ENCODE measurements at regions not wholly inside any gene's neighbourhood (a gene's known extent, or its start where the extent isn't known, plus 50 kb on each side); places are given as distances from the start of the nearest gene placed in this dataset.

DNA sequence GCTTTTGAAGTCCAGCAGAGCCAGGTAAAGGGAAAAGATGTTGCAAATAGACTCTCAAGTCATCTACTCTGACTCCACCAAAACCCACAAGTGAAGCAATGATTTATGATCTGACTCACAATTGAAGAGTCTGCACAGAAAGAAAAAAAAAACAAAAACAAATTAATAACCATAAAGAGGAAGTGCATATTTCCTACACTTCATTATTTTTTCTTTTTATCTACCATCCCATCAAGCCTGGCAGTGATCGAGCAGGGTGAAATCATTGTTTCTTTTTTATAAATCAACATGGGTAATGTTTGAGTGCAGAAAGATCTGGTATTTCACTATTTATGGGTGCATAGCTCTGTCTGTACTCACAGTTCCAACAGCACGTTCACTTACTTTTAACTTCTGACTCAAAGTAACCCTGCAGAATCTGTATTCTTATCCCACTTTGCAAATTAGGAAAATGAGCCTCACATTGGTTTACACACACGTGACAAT, 829.0 kb downstream of the TNS3 start:
- TF ChIP-seq TCF7 (CRISPR knock-in tag; IDR thresholded peaks at IDR 0.05; ENCODE audit: low read depth): no peak
- TF ChIP-seq, protein P1, sequence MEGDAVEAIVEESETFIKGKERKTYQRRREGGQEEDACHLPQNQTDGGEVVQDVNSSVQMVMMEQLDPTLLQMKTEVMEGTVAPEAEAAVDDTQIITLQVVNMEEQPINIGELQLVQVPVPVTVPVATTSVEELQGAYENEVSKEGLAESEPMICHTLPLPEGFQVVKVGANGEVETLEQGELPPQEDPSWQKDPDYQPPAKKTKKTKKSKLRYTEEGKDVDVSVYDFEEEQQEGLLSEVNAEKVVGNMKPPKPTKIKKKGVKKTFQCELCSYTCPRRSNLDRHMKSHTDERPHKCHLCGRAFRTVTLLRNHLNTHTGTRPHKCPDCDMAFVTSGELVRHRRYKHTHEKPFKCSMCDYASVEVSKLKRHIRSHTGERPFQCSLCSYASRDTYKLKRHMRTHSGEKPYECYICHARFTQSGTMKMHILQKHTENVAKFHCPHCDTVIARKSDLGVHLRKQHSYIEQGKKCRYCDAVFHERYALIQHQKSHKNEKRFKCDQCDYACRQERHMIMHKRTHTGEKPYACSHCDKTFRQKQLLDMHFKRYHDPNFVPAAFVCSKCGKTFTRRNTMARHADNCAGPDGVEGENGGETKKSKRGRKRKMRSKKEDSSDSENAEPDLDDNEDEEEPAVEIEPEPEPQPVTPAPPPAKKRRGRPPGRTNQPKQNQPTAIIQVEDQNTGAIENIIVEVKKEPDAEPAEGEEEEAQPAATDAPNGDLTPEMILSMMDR (IDR thresholded peaks at IDR 0.05): no peak
- no peak for TF ChIP-seq OVOL2 (CRISPR knock-in tag; IDR thresholded peaks at IDR 0.05; ENCODE audit: borderline replicate concordance)
- TF ChIP-seq IRF2 (CRISPR knock-in tag; IDR thresholded peaks at IDR 0.05; ENCODE audit: borderline replicate concordance, low read depth): no peak
- TF ChIP-seq, protein P2, sequence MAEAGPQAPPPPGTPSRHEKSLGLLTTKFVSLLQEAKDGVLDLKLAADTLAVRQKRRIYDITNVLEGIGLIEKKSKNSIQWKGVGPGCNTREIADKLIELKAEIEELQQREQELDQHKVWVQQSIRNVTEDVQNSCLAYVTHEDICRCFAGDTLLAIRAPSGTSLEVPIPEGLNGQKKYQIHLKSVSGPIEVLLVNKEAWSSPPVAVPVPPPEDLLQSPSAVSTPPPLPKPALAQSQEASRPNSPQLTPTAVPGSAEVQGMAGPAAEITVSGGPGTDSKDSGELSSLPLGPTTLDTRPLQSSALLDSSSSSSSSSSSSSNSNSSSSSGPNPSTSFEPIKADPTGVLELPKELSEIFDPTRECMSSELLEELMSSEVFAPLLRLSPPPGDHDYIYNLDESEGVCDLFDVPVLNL (CRISPR knock-in tag; IDR thresholded peaks at IDR 0.05; ENCODE audit: borderline replicate concordance, low read depth): no peak
